Neural cell (in vitro differentiated cells): ENCODE measurements at regions not wholly inside any gene's neighbourhood (a gene's known extent, or its start where the extent isn't known, plus 50 kb on each side); places are given as distances from the start of the nearest gene placed in this dataset.

Source experiments
- CTCF ChIP-seq: fragments of 450-650 bp; IDR thresholded peaks from 2 replicates; pipeline ENCODE4 v1.5.1; 2014; ENCODE audit warnings: antibody characterized with exemption, mild to moderate bottlenecking, moderate library complexity; ENCODE audit not compliant: poor library complexity, severe bottlenecking
- TAF1 ChIP-seq: IDR thresholded peaks from 2 replicates; pipeline ENCODE4 v1.6.1; 2012; ENCODE audit warnings: low read depth

GRCh38 chr15:47609693-47610092 lies 107.6 kb upstream of the SEMA6D start:
- TF ChIP-seq TAF1 (no peak), CTCF (no peak)
